K562 (cell line): ENCODE measurements at regions not wholly inside any gene's neighbourhood (a gene's known extent, or its start where the extent isn't known, plus 50 kb on each side); places are given as distances from the start of the nearest gene placed in this dataset.

Source experiments
- ATAC-seq: fragments of 200-7000 bp; cut with Tn5 transposase; 3 replicates; pipeline ENCODE4 v1.9.1; 2020; ENCODE audit warnings: moderate library complexity
- BruUV-seq: library from RNA; stranded (reverse); fragments of 400-500 nt; replicated peaks from 2 replicates; lab custom pipeline; 2021; lab: Mats Ljungman, UMichigan
- CTCF ChIA-PET: fragments of 300-600 bp; formaldehyde crosslinking; extraction: SDS; loops from one replicate; lab custom pipeline; 2021; ENCODE audit warnings: low intra/inter-chr PET ratio; lab: Yijun Ruan, JAX
- POLR2A ChIA-PET: fragments of 300-600, 350-650 bp; sonication (Branson Sonifier 250); formaldehyde crosslinking; extraction: SDS; loops from one replicate; lab custom pipeline; 2021; ENCODE audit warnings: antibody characterized with exemption, inconsistent platforms; lab: Yijun Ruan, JAX
- DNase-seq, 4 experiments: peaks; one replicate each; pipeline versions ENCODE4 v3.0.0 to v3.0.0-alpha.2; 2011 to 2018; ENCODE audit warnings: low spot score in 3 of 4, mixed read lengths in 3 of 4; ENCODE audit errors: extremely low read depth in 1 of 4
- FAIRE-seq: peaks from 2 replicates; lab custom pipeline; 2011; peaks lifted over from hg19 to GRCh38; lab: Jason Lieb, UNC
- H2AFZ ChIP-seq: 2 replicates; pipeline ENCODE4 v1.6.0; 2011; ENCODE audit warnings: low read depth, low read length, control low read depth, inconsistent platforms
- H3K27ac ChIP-seq: fragments of 200-600 bp; 3 replicates; pipeline ENCODE4 v1.8.0; 2011; ENCODE audit warnings: low read depth, mild to moderate bottlenecking, control low read depth, inconsistent platforms, low read length, moderate library complexity, mixed read lengths; ENCODE audit errors: extremely low read depth
- H3K27me3 ChIP-seq, 2 experiments: fragments of 300-600 bp in 1 of 2; 2 replicates in 1 of 2; 3 replicates in 1 of 2; pipeline versions ENCODE4 v1.6.0 to v1.8.0; 2011; ENCODE audit warnings: inconsistent platforms in 2 of 2, low read length in 2 of 2, mild to moderate bottlenecking in 1 of 2, mixed read lengths in 1 of 2, moderate library complexity in 1 of 2; ENCODE audit not compliant: control insufficient read depth in 2 of 2, insufficient read depth in 2 of 2
- H3K36me3 ChIP-seq: fragments of 300-600 bp; 3 replicates; pipeline ENCODE4 v1.8.0; 2011; ENCODE audit warnings: mild to moderate bottlenecking, low read length, inconsistent platforms; ENCODE audit not compliant: control insufficient read depth, insufficient read depth
- H3K4me1 ChIP-seq, 2 experiments: fragments of 200-600 bp in 1 of 2; replicated peaks in 1 of 2; 2 replicates in 1 of 2; 3 replicates in 1 of 2; pipeline versions ENCODE4 v1.5.1 to v1.8.0; 2011; ENCODE audit warnings: inconsistent platforms in 2 of 2, low read length in 2 of 2, mild to moderate bottlenecking in 1 of 2, mixed read lengths in 1 of 2, moderate library complexity in 1 of 2; ENCODE audit not compliant: control insufficient read depth in 2 of 2, insufficient read depth in 2 of 2
- H3K4me2 ChIP-seq: 2 replicates; pipeline ENCODE4 v1.6.1; 2011; ENCODE audit warnings: low read length, control low read depth, inconsistent platforms, mixed read lengths; ENCODE audit not compliant: insufficient read depth
- H3K4me3 ChIP-seq: fragments of 200-600 bp; sonication (generic), shearing (Covaris generic); 2 replicates; pipeline ENCODE4 v1.5.1; 2016; ENCODE audit warnings: control low read depth, inconsistent platforms
- H3K79me2 ChIP-seq: fragments of 200-600 bp; 3 replicates; pipeline ENCODE4 v1.8.0; 2011; ENCODE audit warnings: low read length, inconsistent platforms; ENCODE audit not compliant: control insufficient read depth, insufficient read depth
- H3K9ac ChIP-seq, 2 experiments: 2 replicates each; pipeline versions ENCODE4 v1.6.0 to v1.6.1; 2011; ENCODE audit warnings: low read depth in 2 of 2, low read length in 2 of 2, control low read depth in 1 of 2, inconsistent platforms in 1 of 2, mild to moderate bottlenecking in 1 of 2, mixed read lengths in 1 of 2; ENCODE audit not compliant: insufficient read depth in 1 of 2
- H3K9me1 ChIP-seq: one replicate; pipeline ENCODE4 v1.6.0; 2011; ENCODE audit warnings: inconsistent platforms, mild to moderate bottlenecking, low read length, moderate library complexity; ENCODE audit not compliant: control insufficient read depth, insufficient read depth
- H3K9me3 ChIP-seq: replicated peaks from 2 replicates; pipeline ENCODE4 v1.5.1; 2011; ENCODE audit warnings: low read depth, low read length, inconsistent platforms; ENCODE audit not compliant: control insufficient read depth, insufficient read depth
- H4K20me1 ChIP-seq: replicated peaks from 2 replicates; pipeline ENCODE4 v1.6.1; 2011; ENCODE audit warnings: low read length, inconsistent platforms, mixed read lengths; ENCODE audit not compliant: control insufficient read depth, insufficient read depth
- PHF8 ChIP-seq: fragments of 200-600 bp; sonication (generic); IDR thresholded peaks from 2 replicates; pipeline ENCODE4 v1.6.1; 2012; ENCODE audit warnings: mixed run types, mild to moderate bottlenecking, inconsistent platforms, low read length, moderate library complexity, borderline replicate concordance
- SAP30 ChIP-seq: fragments of 200-600 bp; sonication (generic); IDR thresholded peaks from 2 replicates; pipeline ENCODE4 v1.6.1; 2012; ENCODE audit warnings: borderline replicate concordance, low read depth, mild to moderate bottlenecking, moderate library complexity, low read length, control low read depth, inconsistent platforms; ENCODE audit not compliant: insufficient read depth, poor library complexity, severe bottlenecking
- STAT5B ChIP-seq: fragments of 250-450 bp; sonication (Bioruptor Pico); IDR thresholded peaks from 2 replicates; pipeline ENCODE4 v1.8.0; 2021; ENCODE audit warnings: mild to moderate bottlenecking, inconsistent platforms
- ZNF695 ChIP-seq: fragments of 450-650 bp; formaldehyde crosslinking; IDR thresholded peaks from 2 replicates; pipeline ENCODE4 v1.4.0; 2020; ENCODE audit warnings: mild to moderate bottlenecking, moderate library complexity
- WGBS: fragments of 100-300 bp; shearing (Covaris generic); methylation state at CpG from one replicate; pipeline ENCODE4 v1.1.6; 2016; ENCODE audit warnings: low coverage, mixed read lengths; ENCODE audit not compliant: insufficient coverage; ENCODE audit errors: missing lambda C conversion rate; 5-methylcytosine and 5-hydroxymethylcytosine counted together
- in situ Hi-C: fragments of 300-500 bp; cut with MboI; formaldehyde crosslinking; loops from 4 replicates; pipeline ENCODE4 v1.15.0; 2018; ENCODE audit warnings: inconsistent platforms, mixed read lengths
- intact Hi-C: fragments of 100-400 bp; cut with micrococcal nuclease; formaldehyde crosslinking; loops from 2 replicates; pipeline ENCODE4 v1.14.2; 2022

- intact Hi-C loops (no loop called here), in situ Hi-C loops (no loop called here)
- Histone ChIP-seq H3K27me3 (peaks cover 0 to 10% of the 10 kb centered on the region in 2 experiments; a peak in 3 of 5 replicates), H3K9me1 (no peaks in the 10 kb centered on the region), H3K4me2 (no peak overlapping the region), H3K9me3 (no peaks in the 10 kb centered on the region), H4K20me1 (0 out of 2 replicates have a peak, but pooled peaks cover 3% of the 10 kb centered on the region), H3K4me3 (no peak overlapping the region), H3K79me2 (no peaks in the 10 kb centered on the region), H3K27ac (no peak overlapping the region), H2AFZ (no peak overlapping the region), H3K9ac (no peak overlapping the region), H3K36me3 (no peaks in the 10 kb centered on the region), H3K4me1 (no peaks in the 10 kb centered on the region; a peak in 1 of 5 replicates)
- no peak for ATAC-seq
- no peak for DNase-seq
- no TSS peak for BruUV-seq
- 2% methylated on average over 6 of the region's 6 CpGs for WGBS
- no peak for FAIRE-seq
- POLR2A ChIA-PET = interaction anchor here (0.5 to 1.0 kb wide), 3 partner anchors 54 to 405 kb away, joined by 3 read pairs; no protein-coding TSS in a partner anchor
- TF ChIP-seq ZNF695 (no peak), PHF8 (no peak), STAT5B (no peak), SAP30 (no peak)
- TF ChIP-seq, all 486 proteins: peak for 0
- CTCF ChIA-PET = no interaction called here
Observed at GRCh38 chr1:30286988-30287839, 436.2 kb downstream of the MATN1 start.
